Neural cell (in vitro differentiated cells): ENCODE measurements at regions not wholly inside any gene's neighbourhood (a gene's known extent, or its start where the extent isn't known, plus 50 kb on each side); places are given as distances from the start of the nearest gene placed in this dataset.

Experiments used
- H2AFZ ChIP-seq: fragments of 200-600, 300-800 bp; sonication (generic), shearing (Covaris generic); 2 replicates; pipeline ENCODE4 v1.6.0; 2014; ENCODE audit warnings: low read depth, mild to moderate bottlenecking, antibody characterized with exemption, low read length, moderate library complexity
- H3F3A ChIP-seq: fragments of 200-600 bp; shearing (Covaris generic); 2 replicates; pipeline ENCODE4 v1.6.1; 2016; ENCODE audit warnings: mild to moderate bottlenecking, moderate library complexity, mixed read lengths, antibody characterized with exemption, low read length; ENCODE audit not compliant: insufficient read depth, poor library complexity, severe bottlenecking
- H3K27ac ChIP-seq: fragments of 200-600, 300-800 bp; sonication (generic), shearing (Covaris generic); 2 replicates; pipeline ENCODE4 v1.5.1; 2014; ENCODE audit warnings: mild to moderate bottlenecking, low read length, moderate library complexity
- H3K27me3 ChIP-seq: fragments of 300-800, 200-600 bp; sonication (generic), shearing (Covaris generic); 2 replicates; pipeline ENCODE4 v1.6.0; 2014; ENCODE audit warnings: mild to moderate bottlenecking, low read depth, low read length, moderate library complexity; ENCODE audit not compliant: insufficient read depth
- H3K36me3 ChIP-seq: fragments of 300-800, 200-600 bp; sonication (generic), shearing (Covaris generic); 2 replicates; pipeline ENCODE4 v1.5.1; 2014; ENCODE audit warnings: mild to moderate bottlenecking, antibody characterized with exemption, low read length, moderate library complexity; ENCODE audit not compliant: insufficient read depth
- H3K4me2 ChIP-seq: fragments of 300-800, 200-600 bp; sonication (generic), shearing (Covaris generic); 2 replicates; pipeline ENCODE4 v1.6.0; 2014; ENCODE audit warnings: mild to moderate bottlenecking, low read length
- H3K4me3 ChIP-seq: fragments of 300-800, 200-600 bp; sonication (generic), shearing (Covaris generic); 2 replicates; pipeline ENCODE4 v1.5.1; 2014; ENCODE audit warnings: mild to moderate bottlenecking, low read length, moderate library complexity
- H3K79me2 ChIP-seq: fragments of 200-600 bp; shearing (Covaris generic); replicated peaks from 2 replicates; pipeline ENCODE4 v1.6.0; 2014; ENCODE audit warnings: mild to moderate bottlenecking, low read length, moderate library complexity; ENCODE audit not compliant: insufficient read depth
- H3K9ac ChIP-seq: fragments of 300-800, 200-600 bp; sonication (generic), shearing (Covaris generic); 2 replicates; pipeline ENCODE4 v1.6.1; 2016; ENCODE audit warnings: mild to moderate bottlenecking, low read length, mixed read lengths
- H3K9me2 ChIP-seq: fragments of 200-600 bp; shearing (Covaris generic); 2 replicates; pipeline ENCODE4 v1.6.1; 2016; ENCODE audit warnings: mild to moderate bottlenecking, low read length, mixed read lengths; ENCODE audit not compliant: insufficient read depth
- H3K9me3 ChIP-seq: fragments of 200-600, 300-800 bp; sonication (generic), shearing (Covaris generic); 2 replicates; pipeline ENCODE4 v1.6.1; 2016; ENCODE audit warnings: mild to moderate bottlenecking, mixed run types, low read length, moderate library complexity, mixed read lengths
- H4K20me1 ChIP-seq: fragments of 200-600 bp; shearing (Covaris generic); 2 replicates; pipeline ENCODE4 v1.6.1; 2016; ENCODE audit warnings: mild to moderate bottlenecking, mixed run types; ENCODE audit not compliant: insufficient read depth
- EP300 ChIP-seq: fragments of 450-650 bp; conservative IDR thresholded peaks from 2 replicates; pipeline ENCODE4 v1.6.1; 2014; ENCODE audit warnings: antibody characterized with exemption, mild to moderate bottlenecking, moderate library complexity; ENCODE audit not compliant: poor library complexity, severe bottlenecking
- EZH2 ChIP-seq: fragments of 200-600, 300-800 bp; shearing (Covaris generic), sonication (generic); IDR thresholded peaks from 2 replicates; pipeline ENCODE4 v1.6.1; 2014; ENCODE audit warnings: antibody characterized with exemption, low read length, borderline replicate concordance, mild to moderate bottlenecking; ENCODE audit not compliant: insufficient read depth, poor library complexity, severe bottlenecking
- MXI1 ChIP-seq: fragments of 450-650 bp; conservative IDR thresholded peaks from 2 replicates; pipeline ENCODE4 v1.6.1; 2014; ENCODE audit warnings: antibody characterized with exemption, mild to moderate bottlenecking; ENCODE audit not compliant: poor library complexity, severe bottlenecking
- POLR2AphosphoS5 ChIP-seq: IDR thresholded peaks from 2 replicates; pipeline ENCODE4 v1.6.1; 2012
- SMC3 ChIP-seq: fragments of 450-650 bp; conservative IDR thresholded peaks from 2 replicates; pipeline ENCODE4 v1.6.1; 2014; ENCODE audit warnings: antibody characterized with exemption, mild to moderate bottlenecking, moderate library complexity; ENCODE audit not compliant: poor library complexity
- TAF1 ChIP-seq: IDR thresholded peaks from 2 replicates; pipeline ENCODE4 v1.6.1; 2012; ENCODE audit warnings: low read depth
- TF ChIP-seq, protein P1 (sequence below): IDR thresholded peaks from 2 replicates; pipeline ENCODE4 v1.6.1; 2012; ENCODE audit warnings: borderline replicate concordance

DNA sequence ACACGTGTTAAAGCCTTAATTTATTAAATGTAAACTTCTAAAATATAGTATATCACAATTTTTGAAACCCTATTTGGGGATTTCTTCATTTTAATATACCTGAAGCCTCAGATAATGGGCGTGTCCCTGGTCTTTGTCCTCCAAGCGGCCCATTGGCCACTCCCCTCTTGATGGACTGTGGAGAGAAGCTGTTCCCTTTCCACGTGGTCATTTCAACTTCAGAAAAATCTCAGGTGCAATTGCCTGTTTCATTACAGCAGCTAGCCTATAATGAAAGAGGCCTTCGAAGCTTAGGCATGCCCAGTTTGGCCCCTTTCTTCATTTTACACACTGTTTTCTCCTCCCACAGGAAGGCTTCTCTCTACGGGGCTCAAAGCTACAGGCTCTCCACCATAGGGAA is 131.4 kb upstream of the ARHGAP5 start:
- Histone ChIP-seq H3K79me2 (no peaks in the 10 kb centered on the region), H3F3A (no peaks in the 10 kb centered on the region), H4K20me1 (no peaks in the 10 kb centered on the region), H3K4me2 (no peak overlapping the region), H3K36me3 (no peaks in the 10 kb centered on the region), H3K4me3 (no peak overlapping the region), H3K27ac (no peak overlapping the region), H3K9me3 (no peaks in the 10 kb centered on the region), H3K9ac (no peak overlapping the region), H3K27me3 (no peaks in the 10 kb centered on the region), H2AFZ (no peak overlapping the region), H3K9me2 (no peaks in the 10 kb centered on the region)
- TF ChIP-seq, protein P1, sequence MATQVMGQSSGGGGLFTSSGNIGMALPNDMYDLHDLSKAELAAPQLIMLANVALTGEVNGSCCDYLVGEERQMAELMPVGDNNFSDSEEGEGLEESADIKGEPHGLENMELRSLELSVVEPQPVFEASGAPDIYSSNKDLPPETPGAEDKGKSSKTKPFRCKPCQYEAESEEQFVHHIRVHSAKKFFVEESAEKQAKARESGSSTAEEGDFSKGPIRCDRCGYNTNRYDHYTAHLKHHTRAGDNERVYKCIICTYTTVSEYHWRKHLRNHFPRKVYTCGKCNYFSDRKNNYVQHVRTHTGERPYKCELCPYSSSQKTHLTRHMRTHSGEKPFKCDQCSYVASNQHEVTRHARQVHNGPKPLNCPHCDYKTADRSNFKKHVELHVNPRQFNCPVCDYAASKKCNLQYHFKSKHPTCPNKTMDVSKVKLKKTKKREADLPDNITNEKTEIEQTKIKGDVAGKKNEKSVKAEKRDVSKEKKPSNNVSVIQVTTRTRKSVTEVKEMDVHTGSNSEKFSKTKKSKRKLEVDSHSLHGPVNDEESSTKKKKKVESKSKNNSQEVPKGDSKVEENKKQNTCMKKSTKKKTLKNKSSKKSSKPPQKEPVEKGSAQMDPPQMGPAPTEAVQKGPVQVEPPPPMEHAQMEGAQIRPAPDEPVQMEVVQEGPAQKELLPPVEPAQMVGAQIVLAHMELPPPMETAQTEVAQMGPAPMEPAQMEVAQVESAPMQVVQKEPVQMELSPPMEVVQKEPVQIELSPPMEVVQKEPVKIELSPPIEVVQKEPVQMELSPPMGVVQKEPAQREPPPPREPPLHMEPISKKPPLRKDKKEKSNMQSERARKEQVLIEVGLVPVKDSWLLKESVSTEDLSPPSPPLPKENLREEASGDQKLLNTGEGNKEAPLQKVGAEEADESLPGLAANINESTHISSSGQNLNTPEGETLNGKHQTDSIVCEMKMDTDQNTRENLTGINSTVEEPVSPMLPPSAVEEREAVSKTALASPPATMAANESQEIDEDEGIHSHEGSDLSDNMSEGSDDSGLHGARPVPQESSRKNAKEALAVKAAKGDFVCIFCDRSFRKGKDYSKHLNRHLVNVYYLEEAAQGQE, result no peak
- TF ChIP-seq TAF1 (no peak), EZH2 (no peak), EP300 (no peak), SMC3 (no peak), POLR2AphosphoS5 (no peak), MXI1 (no peak)

DNA sequence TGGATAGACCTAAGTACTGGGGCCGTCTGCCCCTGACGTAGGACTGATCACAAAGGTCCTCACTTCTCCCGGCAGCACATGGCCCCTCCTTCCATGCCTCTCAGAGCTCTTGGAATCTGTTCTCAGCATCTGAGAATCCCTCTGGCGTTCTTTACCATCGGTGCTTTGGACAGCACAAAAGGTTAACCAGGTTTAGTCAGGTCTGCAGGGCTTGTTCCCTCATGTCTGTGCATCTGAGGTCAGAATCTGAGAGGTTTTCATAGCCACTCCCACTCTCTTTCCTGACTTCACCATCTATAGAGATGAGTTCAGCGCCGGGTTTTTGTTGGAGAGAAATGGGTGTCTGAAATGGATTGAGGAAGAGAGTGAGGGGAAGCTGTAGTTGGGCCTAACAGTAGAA is 130.0 kb upstream of the ARHGAP5 start:
- Histone ChIP-seq H3K36me3 (no peaks in the 10 kb centered on the region), H3K9ac (no peak overlapping the region), H3K79me2 (no peaks in the 10 kb centered on the region), H3K4me3 (no peak overlapping the region), H3K4me2 (no peak overlapping the region), H3F3A (no peaks in the 10 kb centered on the region), H3K9me2 (no peaks in the 10 kb centered on the region), H2AFZ (no peak overlapping the region), H3K27ac (no peak overlapping the region), H3K9me3 (no peaks in the 10 kb centered on the region), H3K27me3 (no peaks in the 10 kb centered on the region), H4K20me1 (no peaks in the 10 kb centered on the region)
- no peak for TF ChIP-seq SMC3
- TF ChIP-seq EP300, result no peak
- TF ChIP-seq, protein P1, result no peak
